C4-2B (cell line): ENCODE measurements at regions not wholly inside any gene's neighbourhood (a gene's known extent, or its start where the extent isn't known, plus 50 kb on each side); places are given as distances from the start of the nearest gene placed in this dataset.

Experiments used
- CTCF ChIP-seq: fragments of 450-650 bp; conservative IDR thresholded peaks from 2 replicates; pipeline ENCODE4 v1.5.1; 2017; ENCODE audit warnings: mild to moderate bottlenecking
- ZFX ChIP-seq: fragments of 450-650 bp; IDR thresholded peaks from 2 replicates; pipeline ENCODE4 v1.6.1; 2017

- TF ChIP-seq CTCF (no peak), ZFX (no peak)
Observed at GRCh38 chr4:140211693-140212092, 57.7 kb upstream of the MAML3 start.
